Right cardiac atrium (tissue), 5 donors: ENCODE measurements at regions not wholly inside any gene's neighbourhood (a gene's known extent, or its start where the extent isn't known, plus 50 kb on each side); places are given as distances from the start of the nearest gene placed in this dataset.

ENCODE experiments used
- ATAC-seq, 2 donors: fragments of 200-7000 bp; cut with Tn5 transposase; one replicate each; pipeline versions ENCODE4 v1.8.0 to v1.9.1; 2020; ENCODE audit warnings: moderate library complexity in 2 of 2, mild to moderate bottlenecking in 1 of 2
- DNase-seq, 3 donors: peaks; one replicate each; pipeline ENCODE4 v3.0.0-alpha.2; 2020
- H3K27ac ChIP-seq: one replicate; pipeline ENCODE4 v1.5.1; 2013; ENCODE audit warnings: mild to moderate bottlenecking, low read length, control low read depth, moderate library complexity
- H3K27me3 ChIP-seq: one replicate; pipeline ENCODE4 v1.6.1; 2013; ENCODE audit not compliant: control insufficient read depth, insufficient read depth
- H3K4me1 ChIP-seq: one replicate; pipeline ENCODE4 v1.6.1; 2013; ENCODE audit warnings: low read length; ENCODE audit not compliant: control insufficient read depth, insufficient read depth
- H3K4me3 ChIP-seq: one replicate; pipeline ENCODE4 v1.5.1; 2013; ENCODE audit warnings: low read length, control low read depth
- H3K9me3 ChIP-seq: one replicate; pipeline ENCODE4 v1.6.1; 2013; ENCODE audit warnings: low read length; ENCODE audit not compliant: control insufficient read depth
- WGBS: extraction: QIAGEN DNeasy Blood & Tissue Kit; methylation state at CpG from one replicate; pipeline ENCODE4 v1.1.7; 2013; 5-methylcytosine and 5-hydroxymethylcytosine counted together
- intact Hi-C, 4 donors: fragments of 100-400 bp; cut with DNase I; formaldehyde crosslinking; loops; one replicate each; pipeline versions ENCODE4 v1.11.0 to v1.14.0; 2022 to 2023
- donor health status: healthy with polysubstance abuse.
- donor health status: DM: no; HTN: yes; CAD: no.
- donor health status: DM: no; HTN: no; CAD: no.
- donor health status: DM: no; HTN: yes; CAD: no; lungs with severe emphysema.
- donor health status: DM: yes; HTN: yes; CAD: no.

DNA sequence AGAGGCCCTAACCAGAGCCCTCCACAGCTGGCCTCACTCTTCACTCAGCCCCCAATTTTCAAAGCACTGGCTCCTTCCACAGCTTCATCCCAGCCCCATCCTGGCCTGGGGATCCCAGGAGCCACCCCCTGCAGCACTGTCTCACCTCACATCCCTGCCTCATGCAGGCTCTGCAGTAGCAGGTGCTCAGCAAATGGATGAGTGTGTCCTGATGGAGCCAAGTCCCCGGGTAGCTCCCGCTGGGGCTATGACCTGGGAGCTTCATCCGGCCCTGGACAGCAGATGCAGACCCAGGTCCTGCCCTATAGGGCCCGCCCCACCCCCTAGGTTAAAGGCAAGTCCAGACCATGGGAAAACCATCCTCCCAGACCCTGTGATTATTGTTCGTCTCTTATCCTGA lies 143.2 kb upstream of the ZNF507 start:
- peak; percentile 7 to 43 for ATAC-seq
- WGBS: 88% methylated on average over 5 of the region's 5 CpGs
- no peak for DNase-seq
- Histone ChIP-seq H3K27ac (no peak overlapping the region), H3K27me3 (no peaks in the 10 kb centered on the region), H3K4me1 (no peaks in the 10 kb centered on the region), H3K9me3 (no peaks in the 10 kb centered on the region), H3K4me3 (no peak overlapping the region)
- intact Hi-C loops: no loop called here

DNA sequence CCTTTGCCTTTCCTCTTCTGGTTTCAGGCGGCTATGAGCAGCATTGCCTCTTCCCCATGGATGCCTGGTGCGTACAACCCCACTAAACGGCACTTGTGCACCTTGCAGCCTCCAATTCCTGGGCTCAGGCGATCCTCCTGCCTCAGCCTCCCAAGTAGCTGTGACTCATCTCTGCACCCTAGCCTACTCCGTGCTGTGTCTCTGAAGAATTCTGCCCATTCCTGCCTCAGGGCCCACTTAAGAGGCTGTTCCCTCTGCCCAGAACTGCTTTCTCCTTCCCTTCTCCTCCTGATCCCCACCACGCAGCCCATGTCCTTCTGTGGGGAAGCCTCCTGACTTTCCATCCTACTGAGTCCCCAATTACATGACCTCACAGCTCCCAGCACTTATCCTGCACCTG lies 142.2 kb upstream of the ZNF507 start:
- no peaks in the 10 kb centered on the region for H3K9me3 ChIP-seq
- no peaks in the 10 kb centered on the region for H3K27me3 ChIP-seq
- intact Hi-C loops: no loop called here
- ATAC-seq: no peak
- no peaks in the 10 kb centered on the region for H3K4me1 ChIP-seq
- no peak overlapping the region for H3K27ac ChIP-seq
- no peak overlapping the region for H3K4me3 ChIP-seq
- 90% methylated on average over 6 of the region's 6 CpGs for WGBS
- DNase-seq: no peak

DNA sequence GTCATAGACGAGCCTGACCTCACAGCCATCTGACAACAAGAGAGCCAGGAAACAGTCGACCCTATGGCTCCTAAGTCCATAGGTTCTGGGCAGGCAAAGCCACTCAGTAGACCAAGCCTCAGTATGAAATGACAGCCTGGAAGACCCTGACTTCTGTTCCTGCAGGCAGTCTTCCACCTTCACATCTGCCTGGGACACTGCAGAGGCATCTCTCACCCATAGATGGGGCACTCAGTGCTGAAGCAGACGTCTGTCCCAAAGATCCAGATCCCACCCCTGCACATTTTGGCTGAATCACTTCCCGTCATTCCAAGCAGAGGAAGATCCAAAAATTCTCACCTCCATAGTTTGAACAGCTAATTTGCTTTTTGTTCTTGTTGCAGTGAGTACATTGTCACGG lies 139.3 kb upstream of the ZNF507 start:
- intact Hi-C loops: no loop called here
- Histone ChIP-seq H3K27me3 (no peaks in the 10 kb centered on the region), H3K27ac (no peak overlapping the region), H3K9me3 (peaks cover 2% of the 10 kb centered on the region), H3K4me1 (no peaks in the 10 kb centered on the region), H3K4me3 (no peak overlapping the region)
- 50% methylated on average over 5 of the region's 5 CpGs for WGBS
- ATAC-seq (no peak), DNase-seq (no peak)

- intact Hi-C loops: no loop called here
- 44% methylated on average over 1 of the region's 1 CpG for WGBS
- H3K4me1 ChIP-seq: no peaks in the 10 kb centered on the region
- no peak for DNase-seq
- no peaks in the 10 kb centered on the region for H3K27me3 ChIP-seq
- no peak overlapping the region for H3K27ac ChIP-seq
- no peak overlapping the region for H3K4me3 ChIP-seq
- ATAC-seq: no peak
- peaks cover 2% of the 10 kb centered on the region for H3K9me3 ChIP-seq
Observed at GRCh38 chr19:32208060-32208459, 137.3 kb upstream of the ZNF507 start.

GRCh38 chr19:32219392-32219791 lies 126.0 kb upstream of the ZNF507 start:
- Histone ChIP-seq H3K4me1 (no peaks in the 10 kb centered on the region), H3K9me3 (no peaks in the 10 kb centered on the region), H3K27ac (no peak overlapping the region), H3K27me3 (no peaks in the 10 kb centered on the region), H3K4me3 (no peak overlapping the region)
- no peak for ATAC-seq
- no peak for DNase-seq
- WGBS: 81% methylated on average over 3 of the region's 3 CpGs
- intact Hi-C loops: no loop called here

- ATAC-seq: no peak
- whole genome bisulfite sequencing: 72% methylated on average over 4 of the region's 4 CpGs
Observed at GRCh38 chr19:32219881-32220472, 125.4 kb upstream of the ZNF507 start.

DNA sequence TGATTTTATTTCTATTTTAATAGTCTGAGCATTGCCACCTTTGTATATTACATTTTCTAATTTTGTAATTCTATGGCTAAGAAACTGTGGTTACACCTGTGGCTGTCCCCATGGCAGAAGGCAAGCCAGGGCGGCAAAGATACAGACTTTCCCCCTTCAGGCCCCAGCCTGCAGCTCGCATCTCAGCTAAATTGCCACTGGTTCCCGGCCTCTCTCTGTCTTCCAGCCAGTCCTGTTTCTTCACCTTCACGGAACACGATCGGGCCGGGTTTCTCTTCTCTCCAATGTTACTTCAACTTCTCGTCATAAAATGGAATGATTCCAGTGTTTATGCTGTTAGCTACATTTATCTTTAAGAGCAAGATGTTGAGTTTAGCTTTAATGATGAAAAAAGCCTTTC lies 124.5 kb upstream of the ZNF507 start:
- H3K4me3 ChIP-seq: no peak overlapping the region
- no peaks in the 10 kb centered on the region for H3K27me3 ChIP-seq
- intact Hi-C loops: loop anchor here (5.0 to 10.0 kb wide), 3 partner anchors 1534 to 1556 kb away; no protein-coding TSS in a partner anchor
- H3K27ac ChIP-seq: no peak overlapping the region
- 80% methylated on average over 8 of the region's 8 CpGs for WGBS
- DNase-seq (no peak), ATAC-seq (no peak)
- H3K9me3 ChIP-seq: no peaks in the 10 kb centered on the region
- H3K4me1 ChIP-seq: no peaks in the 10 kb centered on the region

More at GRCh38 chr19:32219881-32220472, 125.4 kb upstream of the ZNF507 start:
- no peaks in the 10 kb centered on the region for H3K27me3 ChIP-seq
- H3K27ac ChIP-seq: no peak overlapping the region
- H3K9me3 ChIP-seq: no peaks in the 10 kb centered on the region
- no peak for DNase-seq
- no peak overlapping the region for H3K4me3 ChIP-seq
- no peaks in the 10 kb centered on the region for H3K4me1 ChIP-seq
- intact Hi-C loops: loop anchor here (5.0 to 10.0 kb wide), 3 partner anchors 1533 to 1555 kb away; no protein-coding TSS in a partner anchor

- 48% methylated on average over 4 of the region's 4 CpGs for WGBS
- no peak for DNase-seq
Observed at GRCh38 chr19:32222556-32222955, 122.9 kb upstream of the ZNF507 start.

DNA sequence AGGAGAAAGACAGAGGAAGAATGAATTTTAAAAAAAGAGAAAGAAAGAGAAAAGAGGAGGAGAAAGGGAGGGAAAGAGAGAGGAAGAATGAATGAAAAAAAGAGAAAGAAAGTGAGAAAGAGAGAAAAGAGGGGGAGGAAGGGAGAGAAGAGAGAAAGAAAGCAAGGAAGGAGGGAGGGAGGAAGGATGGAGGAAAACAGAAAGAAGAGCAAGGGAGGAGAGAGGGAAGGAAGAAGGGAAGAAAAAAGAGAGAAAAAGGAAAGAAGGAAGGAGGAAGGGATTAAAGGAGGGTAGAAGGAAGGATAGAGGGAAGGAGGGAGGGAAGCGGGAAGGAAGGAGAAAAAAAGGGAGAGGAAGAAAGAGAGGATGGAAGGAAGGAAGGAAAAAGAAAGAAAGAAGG lies 122.3 kb upstream of the ZNF507 start:
- intact Hi-C loops: loop anchor here (5.0 to 10.0 kb wide), 3 partner anchors 1536 to 1558 kb away; no protein-coding TSS in a partner anchor
- H3K27ac ChIP-seq: no peak overlapping the region
- 95% methylated on average over 1 of the region's 1 CpG for WGBS
- ATAC-seq (no peak), DNase-seq (no peak)
- H3K4me1 ChIP-seq: no peaks in the 10 kb centered on the region
- no peaks in the 10 kb centered on the region for H3K27me3 ChIP-seq
- H3K4me3 ChIP-seq: no peak overlapping the region
- H3K9me3 ChIP-seq: no peaks in the 10 kb centered on the region

More at GRCh38 chr19:32222556-32222955, 122.9 kb upstream of the ZNF507 start:
- no peaks in the 10 kb centered on the region for H3K27me3 ChIP-seq
- no peak overlapping the region for H3K4me3 ChIP-seq
- no peak overlapping the region for H3K27ac ChIP-seq
- ATAC-seq: no peak
- H3K4me1 ChIP-seq: no peaks in the 10 kb centered on the region
- no peaks in the 10 kb centered on the region for H3K9me3 ChIP-seq
- intact Hi-C loops: loop anchor here (5.0 to 10.0 kb wide), 3 partner anchors 1535 to 1558 kb away; no protein-coding TSS in a partner anchor

GRCh38 chr19:32223595-32224370 lies 121.6 kb upstream of the ZNF507 start:
- DNase-seq (no peak), ATAC-seq (peak; percentile 45)

More at GRCh38 chr19:32223595-32224370, 121.6 kb upstream of the ZNF507 start:
- 51% methylated on average over 29 of the region's 29 CpGs for WGBS
- Histone ChIP-seq H3K4me3 (peak overlapping the region; percentile 11), H3K27me3 (no peaks in the 10 kb centered on the region), H3K9me3 (no peaks in the 10 kb centered on the region), H3K27ac (no peak overlapping the region), H3K4me1 (no peaks in the 10 kb centered on the region)
- intact Hi-C loops: loop anchor here (5.0 to 10.0 kb wide), 3 partner anchors 1536 to 1559 kb away; no protein-coding TSS in a partner anchor
